Hematopoietic multipotent progenitor cell (in vitro differentiated cells): ENCODE measurements at regions not wholly inside any gene's neighbourhood (a gene's known extent, or its start where the extent isn't known, plus 50 kb on each side); places are given as distances from the start of the nearest gene placed in this dataset.
A peak's percentile ranks its signal among the peaks of the same experiment; 100 is the strongest.
"Not testable (repeated sequence)": the region's sequence is repeated elsewhere in the genome, so short reads cannot be mapped to it uniquely, and the experiment has no call there.

ENCODE experiments used
- DNase-seq, 3 donors: peaks; one replicate each; pipeline ENCODE4 v3.0.0-alpha.2; 2011 to 2015; ENCODE audit warnings: low read depth in 2 of 3, low spot score in 2 of 3

- DNase-seq, result no peak
Measured at GRCh38 chr7:127530148-127530547, 55.2 kb downstream of the GCC1 start.

DNA sequence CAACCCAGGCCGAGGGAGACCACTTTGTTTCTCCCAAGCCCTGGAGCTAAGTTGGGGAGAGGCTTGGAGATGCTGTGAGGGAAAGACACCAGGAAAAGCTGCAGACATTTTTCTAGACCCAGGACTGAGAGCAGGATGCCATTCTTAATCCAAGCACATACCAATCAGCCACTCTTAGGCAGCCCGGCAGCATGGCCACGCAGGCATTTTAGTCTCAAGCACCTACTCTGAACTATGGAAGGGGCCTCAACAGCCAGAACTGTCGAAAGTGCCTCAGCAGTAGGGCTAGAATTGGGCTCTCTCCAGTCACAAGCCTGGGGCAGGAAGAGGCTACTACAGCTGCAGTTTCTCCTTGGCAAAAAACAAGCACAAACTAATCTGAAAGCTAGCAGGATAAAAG is 57.8 kb downstream of the GCC1 start:
- DNase-seq, result no peak

- DNase-seq, result no peak
Measured at GRCh38 chr7:127525866-127526480, 59.4 kb downstream of the GCC1 start.

- no peak for DNase-seq
Measured at GRCh38 chr7:127516320-127516719, 69.1 kb downstream of the GCC1 start.

DNA sequence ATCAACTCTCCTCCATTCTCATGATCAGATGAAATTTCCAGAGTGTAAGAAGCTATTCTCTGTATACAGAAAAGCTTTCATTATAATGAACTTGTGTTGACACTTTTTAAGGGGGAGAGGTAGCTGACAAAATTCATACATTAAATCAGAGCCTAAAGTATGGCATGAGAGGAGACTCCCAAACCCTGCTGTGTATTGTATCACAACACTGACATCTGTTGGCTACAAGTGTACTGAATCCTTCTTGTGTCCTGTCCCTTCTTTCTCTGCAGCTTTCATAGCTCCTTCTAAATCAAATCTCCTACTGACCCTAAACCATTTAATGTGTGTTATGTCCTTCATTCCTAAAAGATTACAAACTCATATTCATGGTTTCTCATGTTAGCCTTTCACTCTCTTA is 70.9 kb downstream of the GCC1 start:
- DNase-seq, result peak in 2 of 3 donors; percentile 14 to 60

- no peak for DNase-seq
Measured at GRCh38 chr7:127513311-127513710, 72.1 kb downstream of the GCC1 start.

GRCh38 chr7:127512663-127513062 is 72.7 kb downstream of the GCC1 start:
- DNase-seq, result no peak

- peak in 1 of 3 donors; percentile 20 for DNase-seq
Measured at GRCh38 chr7:127504715-127505114, 80.7 kb downstream of the GCC1 start.

DNA sequence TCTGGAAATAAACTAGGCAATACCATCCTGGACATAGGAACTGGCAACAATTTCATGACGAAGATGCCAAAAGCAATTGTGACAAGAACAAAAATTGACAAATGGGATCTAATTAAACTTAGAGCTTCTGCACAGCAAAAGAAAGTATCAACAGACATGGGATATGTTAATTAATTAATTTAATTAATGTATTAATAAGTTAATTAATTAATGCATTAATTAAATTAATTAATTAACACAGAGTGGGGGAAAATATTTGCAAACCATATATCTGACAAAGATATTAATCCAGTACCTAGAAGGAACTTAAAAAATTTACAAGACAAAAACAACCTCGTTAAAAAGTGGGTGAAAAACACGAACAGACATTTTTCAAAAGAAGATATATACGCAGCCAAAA is 83.6 kb downstream of the GCC1 start:
- DNase-seq, result no peak

- DNase-seq, result no peak
Measured at GRCh38 chr7:127487381-127487780, 94.9 kb upstream of the ZNF800 start.

- DNase-seq, result no peak
Measured at GRCh38 chr7:127486654-127487053, 94.1 kb upstream of the ZNF800 start.

GRCh38 chr7:127485482-127485881 is 93.0 kb upstream of the ZNF800 start:
- DNase-seq, result no peak

DNA sequence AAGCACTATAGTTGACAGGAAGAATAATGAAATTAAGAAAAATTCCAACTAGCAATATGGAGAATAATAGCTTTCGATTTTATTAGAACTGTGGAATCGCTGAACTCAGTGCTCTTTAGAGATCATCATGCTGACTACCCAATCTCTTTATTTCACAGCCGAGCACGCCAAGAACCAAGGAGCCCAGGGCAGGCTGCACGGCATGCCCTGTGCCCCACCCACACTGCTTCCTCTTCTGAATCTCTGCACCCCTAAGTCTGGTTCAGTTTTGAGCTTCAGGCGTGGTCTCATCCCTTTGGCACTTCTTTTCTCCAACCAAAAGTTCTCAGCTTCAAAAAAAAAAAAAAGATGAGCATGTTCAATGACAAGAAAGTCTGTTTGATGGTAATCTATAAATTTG is 92.4 kb upstream of the ZNF800 start:
- DNase-seq, result no peak

GRCh38 chr7:127478461-127478860 is 86.0 kb upstream of the ZNF800 start:
- DNase-seq, result no peak

DNA sequence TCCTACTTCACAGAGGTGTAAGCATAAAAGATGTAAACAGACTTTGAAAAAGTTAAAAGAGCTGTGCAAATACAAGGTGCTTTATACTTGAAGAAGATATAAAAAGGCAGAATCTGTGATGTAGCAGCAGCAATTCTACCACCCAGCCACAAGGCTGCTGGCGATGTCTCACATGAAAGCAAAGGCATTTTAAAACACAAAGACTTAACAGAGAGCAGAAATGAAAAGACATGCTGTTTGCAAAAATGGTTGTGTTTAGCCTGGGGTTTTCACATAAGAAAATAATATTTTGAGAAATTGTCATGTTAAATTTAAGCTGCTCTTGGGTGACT is 85.5 kb upstream of the ZNF800 start:
- no peak for DNase-seq

DNA sequence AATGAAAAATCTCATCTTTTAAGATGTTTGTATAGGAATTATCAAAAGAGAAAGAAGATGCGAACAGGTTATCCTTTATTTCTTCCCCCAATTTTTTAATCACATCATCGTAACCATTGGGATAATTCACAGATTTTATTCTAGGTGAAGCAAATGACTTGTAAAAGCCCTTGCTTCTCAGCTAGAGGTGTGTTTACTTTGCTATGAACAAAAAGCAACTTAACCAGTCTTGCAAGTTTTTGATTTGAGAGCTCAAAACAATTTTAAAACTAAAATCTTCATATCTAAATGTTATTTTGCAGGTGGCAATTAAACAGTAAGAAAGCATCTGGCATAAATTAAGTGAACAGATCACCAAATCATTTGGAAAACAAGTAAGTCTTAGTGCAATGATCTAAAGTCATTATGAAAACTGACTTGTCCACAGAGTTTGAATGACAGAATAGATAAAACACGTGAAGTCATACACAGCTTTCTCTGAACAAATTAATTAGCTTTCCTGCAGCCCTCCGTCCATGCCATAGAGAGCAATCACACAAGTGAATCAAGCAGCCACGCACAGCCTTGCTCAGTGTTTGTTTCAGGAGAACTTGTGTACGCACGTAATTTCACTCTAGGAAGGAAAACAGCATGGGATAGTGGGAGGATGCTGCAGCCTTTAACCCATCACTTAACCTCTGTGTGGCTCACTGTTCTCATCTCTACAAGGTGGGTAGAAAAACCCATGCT is 85.0 kb upstream of the ZNF800 start:
- DNase-seq, result no peak

GRCh38 chr7:127476618-127477017 is 84.1 kb upstream of the ZNF800 start:
- DNase-seq, result no peak

- no peak for DNase-seq
Measured at GRCh38 chr7:127474457-127474856, 81.9 kb upstream of the ZNF800 start.

GRCh38 chr7:127473409-127473808 is 80.9 kb upstream of the ZNF800 start:
- DNase-seq, result no peak

DNA sequence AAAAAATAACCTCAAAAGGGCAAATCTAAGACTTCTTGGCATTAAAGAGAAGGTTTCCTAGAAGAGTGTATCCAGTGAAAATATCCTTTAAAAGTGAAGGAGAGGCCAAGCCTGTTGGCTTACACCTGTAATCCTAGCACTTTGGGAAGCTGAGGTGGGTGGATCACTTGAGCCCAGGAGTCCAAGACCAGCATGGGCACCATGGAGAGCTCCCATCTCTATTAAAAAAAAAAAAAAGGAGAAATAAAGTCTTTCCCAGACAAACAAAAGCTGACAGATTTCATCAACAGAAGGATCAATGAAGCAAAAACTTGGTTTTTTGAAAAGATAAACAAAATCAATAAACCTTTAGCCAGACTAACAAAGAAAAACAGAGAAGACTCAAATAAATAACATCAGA is 67.6 kb upstream of the ZNF800 start:
- DNase-seq, result no peak

DNA sequence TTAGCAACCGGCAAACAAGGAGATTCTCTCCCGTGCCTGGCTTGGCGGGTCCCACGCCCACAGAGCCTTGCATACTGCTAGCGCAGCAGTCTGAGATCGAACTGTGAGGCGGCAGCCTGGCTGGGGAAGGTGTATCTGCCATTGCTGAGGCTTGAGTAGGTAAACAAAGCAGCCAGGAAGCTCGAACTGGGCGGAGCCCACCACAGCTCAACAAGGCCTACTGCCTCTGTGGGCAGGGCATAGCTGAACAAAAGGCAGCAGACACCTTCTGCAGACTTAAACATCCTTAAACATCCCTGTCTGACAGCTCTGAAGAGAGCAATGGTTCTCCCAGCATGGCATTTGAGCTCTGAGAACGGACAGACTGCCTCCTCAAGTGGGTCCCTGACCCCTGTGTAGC is 58.8 kb upstream of the ZNF800 start:
- not testable (repeated sequence) for DNase-seq

GRCh38 chr7:127448566-127448965 is 56.1 kb upstream of the ZNF800 start:
- no peak for DNase-seq
